Endothelial cell of umbilical vein (primary cell): ENCODE measurements at regions not wholly inside any gene's neighbourhood (a gene's known extent, or its start where the extent isn't known, plus 50 kb on each side); places are given as distances from the start of the nearest gene placed in this dataset.

Experiments
- BruUV-seq: library from RNA; stranded (reverse); fragments of 400-500 nt; replicated peaks from 2 replicates; lab custom pipeline; 2021; lab: Mats Ljungman, UMichigan
- CTCF ChIA-PET: fragments of 300-600, 350-600 bp; sonication (Branson Sonifier 250); formaldehyde crosslinking; loops from one replicate; lab custom pipeline; 2021; ENCODE audit warnings: antibody characterized with exemption, inconsistent platforms; lab: Charles Lee
- POLR2A ChIA-PET: fragments of 300-600, 350-600 bp; sonication (Branson Sonifier 250); formaldehyde crosslinking; loops from one replicate; lab custom pipeline; 2021; ENCODE audit warnings: antibody characterized with exemption, inconsistent platforms; lab: Charles Lee
- DNase-seq: peaks from one replicate; pipeline ENCODE4 v3.0.0-alpha.2; 2011; ENCODE audit warnings: low read depth, low spot score
- FAIRE-seq: peaks from 2 replicates; lab custom pipeline; 2011; peaks lifted over from hg19 to GRCh38; lab: Jason Lieb, UNC
- H2AFZ ChIP-seq: 2 replicates; pipeline ENCODE4 v1.6.0; 2012; ENCODE audit warnings: low read depth, low read length, control low read depth, inconsistent platforms
- H3K27ac ChIP-seq: 2 replicates; pipeline ENCODE4 v1.5.1; 2011; ENCODE audit warnings: low read depth, mild to moderate bottlenecking, control low read depth, low read length, moderate library complexity; ENCODE audit not compliant: insufficient read depth
- H3K27me3 ChIP-seq, 2 experiments: 2 replicates each; pipeline versions ENCODE4 v1.6.0 to v1.6.1; 2011; ENCODE audit warnings: low read length in 2 of 2, mixed read lengths in 1 of 2; ENCODE audit not compliant: control insufficient read depth in 2 of 2, insufficient read depth in 2 of 2
- H3K36me3 ChIP-seq, 2 experiments: 2 replicates in 1 of 2; 3 replicates in 1 of 2; pipeline ENCODE4 v1.5.1; 2011; ENCODE audit warnings: low read length in 2 of 2, mild to moderate bottlenecking in 1 of 2, moderate library complexity in 1 of 2; ENCODE audit not compliant: control insufficient read depth in 2 of 2, insufficient read depth in 2 of 2; ENCODE audit errors: extremely low read depth in 1 of 2
- H3K4me1 ChIP-seq: 3 replicates; pipeline ENCODE4 v1.5.1; 2011; ENCODE audit warnings: mild to moderate bottlenecking, low read length; ENCODE audit not compliant: control insufficient read depth, insufficient read depth; ENCODE audit errors: extremely low read depth
- H3K4me2 ChIP-seq: 2 replicates; pipeline ENCODE4 v1.6.1; 2011; ENCODE audit warnings: low read length, control low read depth, mixed read lengths; ENCODE audit not compliant: insufficient read depth
- H3K4me3 ChIP-seq, 3 experiments: fragments of 200-600 bp in 1 of 3; sonication (generic), shearing (Covaris generic) in 1 of 3; replicated peaks in 1 of 3; 2 replicates each; pipeline ENCODE4 v1.5.1; 2011 to 2016; ENCODE audit warnings: control low read depth in 3 of 3, low read length in 3 of 3, mild to moderate bottlenecking in 2 of 3, inconsistent platforms in 1 of 3, low read depth in 1 of 3, moderate library complexity in 1 of 3; ENCODE audit not compliant: insufficient read depth in 1 of 3
- H3K79me2 ChIP-seq: 2 replicates; pipeline ENCODE4 v1.6.0; 2012; ENCODE audit warnings: low read length, inconsistent platforms; ENCODE audit not compliant: control insufficient read depth, insufficient read depth
- H3K9ac ChIP-seq: replicated peaks from 2 replicates; pipeline ENCODE3; 2011; ENCODE audit warnings: low read length, control low read depth; ENCODE audit not compliant: insufficient read depth; ENCODE audit errors: extremely low read depth
- H3K9me1 ChIP-seq: replicated peaks from 3 replicates; pipeline ENCODE4 v1.6.0; 2011; ENCODE audit warnings: mild to moderate bottlenecking, low read length; ENCODE audit not compliant: control insufficient read depth, insufficient read depth; ENCODE audit errors: extremely low read depth
- H3K9me3 ChIP-seq: replicated peaks from 2 replicates; pipeline ENCODE4 v1.5.1; 2012; ENCODE audit warnings: low read length, inconsistent platforms; ENCODE audit not compliant: control insufficient read depth, insufficient read depth
- H4K20me1 ChIP-seq: replicated peaks from 2 replicates; pipeline ENCODE3; 2011; ENCODE audit warnings: mild to moderate bottlenecking, low read length; ENCODE audit not compliant: control insufficient read depth, insufficient read depth; ENCODE audit errors: extremely low read depth
- EZH2 ChIP-seq: IDR thresholded peaks from 2 replicates; pipeline ENCODE4 v1.6.1; 2012; ENCODE audit warnings: borderline replicate concordance, low read depth, mild to moderate bottlenecking, moderate library complexity, low read length, inconsistent platforms; ENCODE audit not compliant: severe bottlenecking
- FOS ChIP-seq: IDR thresholded peaks from 2 replicates; pipeline ENCODE4 v1.6.1; 2011; ENCODE audit warnings: mild to moderate bottlenecking, low read length, moderate library complexity, borderline replicate concordance; ENCODE audit not compliant: insufficient read depth
- GATA2 ChIP-seq: IDR thresholded peaks from 2 replicates; pipeline ENCODE4 v1.7.0; 2011; ENCODE audit warnings: low read depth, mild to moderate bottlenecking, moderate library complexity, mixed read lengths, low read length; ENCODE audit not compliant: insufficient read length, insufficient read depth
- JUN ChIP-seq: IDR thresholded peaks from 2 replicates; pipeline ENCODE4 v1.6.1; 2011; ENCODE audit warnings: borderline replicate concordance, low read depth; ENCODE audit not compliant: insufficient read length, insufficient read depth
- MYC ChIP-seq: IDR thresholded peaks from one replicate; pipeline ENCODE4 v1.6.1; 2011; ENCODE audit warnings: mild to moderate bottlenecking, low read depth, low read length
- POLR2A ChIP-seq: IDR thresholded peaks from 2 replicates; pipeline ENCODE4 v1.6.1; 2012; ENCODE audit warnings: low read depth, mild to moderate bottlenecking, control low read depth, low read length
- POLR2AphosphoS5 ChIP-seq: IDR thresholded peaks from 2 replicates; pipeline ENCODE4 v1.6.1; 2012; ENCODE audit warnings: low read depth, mild to moderate bottlenecking, control low read depth, low read length, moderate library complexity; ENCODE audit not compliant: insufficient read depth
- dilution Hi-C: fragments of 300-500 bp; cut with MboI; formaldehyde crosslinking; loops from one replicate; pipeline ENCODE4 v1.15.0; 2019; ENCODE audit warnings: low sequenced_read_pairs; ENCODE audit not compliant: extremely low pct_ligation_motif_present
- intact Hi-C: fragments of 100-400 bp; cut with micrococcal nuclease; formaldehyde crosslinking; loops from one replicate; pipeline ENCODE4 v1.10.0; 2022
- TF ChIP-seq, protein P1 (sequence below), 2 donors: IDR thresholded peaks; 1 replicate in 1 of 2; 2 replicates in 1 of 2; pipeline ENCODE4 v1.5.1; 2011; ENCODE audit warnings: low read length in 2 of 2, mild to moderate bottlenecking in 2 of 2, moderate library complexity in 2 of 2, control low read depth in 1 of 2, inconsistent platforms in 1 of 2, low read depth in 1 of 2; ENCODE audit not compliant: insufficient read depth in 1 of 2; ENCODE audit errors: extremely low read depth in 1 of 2
- TF ChIP-seq, protein P2 (sequence below): IDR thresholded peaks from 2 replicates; pipeline ENCODE4 v1.6.1; 2011; ENCODE audit not compliant: insufficient read depth, insufficient read length

DNA sequence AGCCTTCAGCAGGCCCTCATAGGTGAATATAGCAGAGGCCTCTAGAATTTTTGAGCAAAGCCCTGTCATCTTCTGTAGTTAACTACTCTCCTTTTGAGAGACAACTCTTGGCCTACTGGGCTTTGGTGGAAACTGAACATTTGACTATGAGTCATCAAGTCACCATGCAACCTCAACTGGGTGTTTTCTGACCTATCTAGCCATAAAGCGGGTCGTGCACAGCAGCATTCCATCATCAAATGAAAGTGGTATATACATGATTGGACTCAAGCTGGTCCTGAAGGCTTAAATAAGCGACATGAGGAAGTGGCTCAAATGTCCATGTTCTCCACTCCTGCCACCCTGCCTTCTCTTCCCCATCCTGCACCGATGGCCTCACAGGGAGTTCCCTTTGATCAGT, 1115.5 kb downstream of the TAF11L14 start:
- Histone ChIP-seq H3K4me1 (no peaks in the 10 kb centered on the region), H3K36me3 (no peaks in the 10 kb centered on the region), H3K4me2 (no peak overlapping the region), H4K20me1 (no peaks in the 10 kb centered on the region), H2AFZ (no peak overlapping the region), H3K27ac (no peak overlapping the region), H3K9me1 (no peaks in the 10 kb centered on the region), H3K27me3 (no peaks in the 10 kb centered on the region), H3K9ac (no peak overlapping the region), H3K9me3 (no peaks in the 10 kb centered on the region), H3K79me2 (no peaks in the 10 kb centered on the region), H3K4me3 (no peak overlapping the region)
- no peak for TF ChIP-seq POLR2A
- FAIRE-seq = no peak
- dilution Hi-C loops (no loop called here), intact Hi-C loops (no loop called here)
- ChIA-PET POLR2A (no interaction called here), CTCF (no interaction called here)
- no TSS peak for BruUV-seq
- no peak for DNase-seq

DNA sequence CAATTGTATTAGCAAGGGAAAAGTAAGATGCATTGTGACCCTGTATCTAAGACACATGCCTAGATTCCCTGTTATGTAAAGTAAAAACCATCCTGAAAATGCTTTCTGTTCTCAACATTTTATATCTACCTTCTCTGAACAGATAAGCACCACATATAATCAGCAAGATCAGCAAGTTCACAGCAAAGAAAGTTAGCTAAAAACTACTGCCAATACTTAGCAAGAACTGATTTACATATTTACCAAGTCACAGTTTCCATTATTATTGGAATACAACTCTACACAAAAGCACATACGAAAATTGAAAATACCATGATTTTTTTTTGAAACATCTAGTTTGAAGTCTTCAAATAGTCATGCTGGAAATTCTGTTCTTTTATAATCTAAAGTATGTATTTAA, 1118.1 kb downstream of the TAF11L14 start:
- H3K9me1 ChIP-seq = no peaks in the 10 kb centered on the region
- no peak overlapping the region for H3K27ac ChIP-seq
- no peaks in the 10 kb centered on the region for H3K36me3 ChIP-seq
- TF ChIP-seq POLR2AphosphoS5 (no peak), GATA2 (no peak), MYC (no peak), POLR2A (no peak), EZH2 (no peak), JUN (no peak), FOS (no peak)
- TF ChIP-seq, protein P1, sequence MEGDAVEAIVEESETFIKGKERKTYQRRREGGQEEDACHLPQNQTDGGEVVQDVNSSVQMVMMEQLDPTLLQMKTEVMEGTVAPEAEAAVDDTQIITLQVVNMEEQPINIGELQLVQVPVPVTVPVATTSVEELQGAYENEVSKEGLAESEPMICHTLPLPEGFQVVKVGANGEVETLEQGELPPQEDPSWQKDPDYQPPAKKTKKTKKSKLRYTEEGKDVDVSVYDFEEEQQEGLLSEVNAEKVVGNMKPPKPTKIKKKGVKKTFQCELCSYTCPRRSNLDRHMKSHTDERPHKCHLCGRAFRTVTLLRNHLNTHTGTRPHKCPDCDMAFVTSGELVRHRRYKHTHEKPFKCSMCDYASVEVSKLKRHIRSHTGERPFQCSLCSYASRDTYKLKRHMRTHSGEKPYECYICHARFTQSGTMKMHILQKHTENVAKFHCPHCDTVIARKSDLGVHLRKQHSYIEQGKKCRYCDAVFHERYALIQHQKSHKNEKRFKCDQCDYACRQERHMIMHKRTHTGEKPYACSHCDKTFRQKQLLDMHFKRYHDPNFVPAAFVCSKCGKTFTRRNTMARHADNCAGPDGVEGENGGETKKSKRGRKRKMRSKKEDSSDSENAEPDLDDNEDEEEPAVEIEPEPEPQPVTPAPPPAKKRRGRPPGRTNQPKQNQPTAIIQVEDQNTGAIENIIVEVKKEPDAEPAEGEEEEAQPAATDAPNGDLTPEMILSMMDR (IDR thresholded peaks at IDR 0.05; ENCODE audit: extremely low read depth in 1 of 2, insufficient read depth in 1 of 2, low read depth in 1 of 2, low read length in 2 of 2) = no peak
- TF ChIP-seq, protein P2, sequence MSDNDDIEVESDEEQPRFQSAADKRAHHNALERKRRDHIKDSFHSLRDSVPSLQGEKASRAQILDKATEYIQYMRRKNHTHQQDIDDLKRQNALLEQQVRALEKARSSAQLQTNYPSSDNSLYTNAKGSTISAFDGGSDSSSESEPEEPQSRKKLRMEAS = no peak
- no peak overlapping the region for H2AFZ ChIP-seq
- no peaks in the 10 kb centered on the region for H4K20me1 ChIP-seq
- POLR2A ChIA-PET = no interaction called here
- H3K27me3 ChIP-seq = no peaks in the 10 kb centered on the region
- DNase-seq (no peak), FAIRE-seq (no peak)
- no peaks in the 10 kb centered on the region for H3K4me1 ChIP-seq
- H3K79me2 ChIP-seq = no peaks in the 10 kb centered on the region
- H3K9me3 ChIP-seq = no peaks in the 10 kb centered on the region
- H3K9ac ChIP-seq = no peak overlapping the region
- intact Hi-C loops (no loop called here), dilution Hi-C loops (no loop called here)
- H3K4me2 ChIP-seq = no peak overlapping the region
- CTCF ChIA-PET = no interaction called here
- H3K4me3 ChIP-seq = no peak overlapping the region
- BruUV-seq = no TSS peak
